Stimulated activated naive CD8-positive, alpha-beta T cell treated with anti-CD3 and anti-CD28 coated beads, Interleukin-15, amount 100 ng/mL, for 72 hours (primary cell): ENCODE measurements at regions not wholly inside any gene's neighbourhood (a gene's known extent, or its start where the extent isn't known, plus 50 kb on each side); places are given as distances from the start of the nearest gene placed in this dataset.

Experiments used
- ATAC-seq: fragments of 150-1000 bp; cut with Tn5 transposase; 2 replicates; pipeline ENCODE4 v1.10.0; 2021; ENCODE audit warnings: mild to moderate bottlenecking, moderate library complexity
- DNase-seq, 2 donors: peaks; one replicate each; pipeline ENCODE4 v3.0.0; 2021 to 2022
- H3K27ac Mint-ChIP-seq, 2 donors: one replicate each; pipeline ENCODE4 v1.8.0; 2022; ENCODE audit warnings: mild to moderate bottlenecking in 2 of 2, mixed read lengths in 2 of 2, moderate library complexity in 2 of 2
- H3K27me3 Mint-ChIP-seq: one replicate; pipeline ENCODE4 v1.8.0; 2022; ENCODE audit warnings: mixed read lengths
- H3K4me1 Mint-ChIP-seq: one replicate; pipeline ENCODE4 v1.8.0; 2022; ENCODE audit warnings: mild to moderate bottlenecking, mixed read lengths
- H3K4me3 Mint-ChIP-seq, 2 donors: one replicate each; pipeline ENCODE4 v1.8.0; 2022; ENCODE audit warnings: mild to moderate bottlenecking in 2 of 2, mixed read lengths in 2 of 2, moderate library complexity in 1 of 2
- H3K9me3 Mint-ChIP-seq, 2 donors: one replicate each; pipeline ENCODE4 v1.8.0; 2022; ENCODE audit warnings: mixed read lengths in 2 of 2

DNA sequence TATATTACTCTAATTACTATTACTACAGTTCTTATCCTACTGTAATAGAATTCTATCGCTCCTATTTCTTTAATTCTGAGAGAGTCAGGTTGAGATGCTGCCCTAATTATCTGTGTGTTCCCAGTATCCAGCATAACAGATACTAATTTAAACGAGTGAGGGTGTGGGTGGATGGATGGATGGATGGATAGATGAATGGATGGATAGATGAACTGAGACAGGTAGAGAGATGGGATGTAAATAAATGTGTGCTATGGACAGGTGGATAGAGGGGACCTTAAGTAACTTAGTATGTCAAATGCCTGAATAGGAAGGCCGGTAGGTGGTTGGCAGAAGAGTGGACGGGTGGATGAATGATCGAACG is 143.6 kb upstream of the ADRA1B start:
- Mint-ChIP-seq H3K27ac (no peak overlapping the region), H3K9me3 (no peaks in the 10 kb centered on the region), H3K27me3 (peaks cover 28% of the 10 kb centered on the region), H3K4me3 (peak overlapping the region; percentile 67 to 77), H3K4me1 (peaks cover 35% of the 10 kb centered on the region)
- ATAC-seq (no peak), DNase-seq (no peak)

DNA sequence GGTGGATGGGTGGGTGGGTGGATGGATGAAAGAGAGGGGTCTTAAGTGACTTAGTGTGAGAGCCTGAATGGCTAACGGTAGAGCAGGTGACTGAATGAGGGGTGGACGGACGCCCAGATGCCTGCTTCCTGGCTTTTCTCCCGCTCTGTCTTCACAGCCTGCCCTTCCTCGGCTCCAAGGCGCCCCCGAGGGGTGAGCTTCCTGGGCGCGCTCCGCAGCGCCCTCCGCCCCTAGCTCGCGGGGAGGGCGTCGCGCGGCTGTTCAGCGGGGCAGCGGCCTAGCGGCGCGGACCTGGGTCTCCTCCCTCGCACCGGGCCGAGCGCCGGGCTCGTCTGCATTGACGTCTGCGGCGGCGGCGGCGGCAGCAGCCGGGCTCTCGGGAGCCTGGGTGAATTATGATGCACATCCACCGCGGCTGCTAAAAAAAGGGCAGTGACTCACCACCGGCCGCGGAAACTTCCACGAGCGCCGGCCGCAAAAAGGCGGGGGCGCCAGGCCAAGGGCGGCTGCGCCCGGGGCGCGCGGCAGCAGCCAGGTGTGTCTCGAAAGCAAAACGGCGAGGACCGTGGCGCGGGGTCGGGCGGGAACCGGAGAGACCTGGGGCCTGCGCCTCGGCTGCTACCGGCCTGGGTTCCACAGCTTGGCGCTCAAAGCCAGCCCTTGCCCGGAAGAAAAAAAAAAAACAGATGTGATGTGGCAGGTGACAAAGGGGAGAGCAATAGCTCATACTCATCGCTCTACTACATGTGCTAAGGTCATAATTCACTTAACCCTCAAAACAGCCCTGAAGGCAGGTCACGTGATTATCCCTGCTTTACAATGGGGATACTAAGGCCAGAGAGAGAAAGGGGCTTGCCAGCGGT is 143.0 kb upstream of the ADRA1B start:
- peak overlapping the region; percentile 67 to 77 for H3K4me3 Mint-ChIP-seq
- peaks cover 28% of the 10 kb centered on the region for H3K27me3 Mint-ChIP-seq
- H3K9me3 Mint-ChIP-seq, result no peaks in the 10 kb centered on the region
- DNase-seq (peak; percentile 82 to 88), ATAC-seq (peak; percentile 94)
- peaks cover 35% of the 10 kb centered on the region for H3K4me1 Mint-ChIP-seq
- peak overlapping the region; percentile 40 to 48 for H3K27ac Mint-ChIP-seq

DNA sequence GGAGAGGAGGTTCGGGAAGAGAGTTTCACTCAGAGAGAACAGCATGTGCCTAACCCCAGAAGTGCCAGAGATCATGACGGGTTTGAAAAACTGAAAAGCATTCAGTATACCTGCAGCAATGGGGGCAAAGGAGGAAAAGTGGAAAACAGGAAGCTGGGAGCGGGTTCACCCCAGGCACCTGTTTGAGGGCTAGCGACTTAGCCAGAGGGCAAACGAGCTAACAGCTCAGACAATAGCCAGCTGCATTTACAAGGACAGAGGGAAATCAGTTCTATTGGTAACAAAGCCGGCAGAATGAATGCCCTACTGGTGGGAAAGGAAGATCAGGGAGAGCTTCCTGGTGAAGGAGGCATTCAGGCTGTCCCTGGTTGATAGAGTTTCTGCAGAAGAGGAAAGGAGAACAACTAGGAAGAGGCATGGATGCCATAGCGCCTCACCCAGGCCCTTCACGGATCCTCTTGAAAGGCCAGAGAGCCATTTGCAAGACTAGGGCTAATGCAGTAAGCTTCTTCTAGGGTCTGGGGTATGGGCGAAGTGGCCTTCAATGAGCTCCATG is 141.7 kb upstream of the ADRA1B start:
- Mint-ChIP-seq H3K4me1 (peaks cover 40% of the 10 kb centered on the region), H3K27me3 (peaks cover 28% of the 10 kb centered on the region), H3K27ac (no peak overlapping the region), H3K9me3 (no peaks in the 10 kb centered on the region), H3K4me3 (no peak overlapping the region)
- no peak for ATAC-seq
- DNase-seq, result no peak

DNA sequence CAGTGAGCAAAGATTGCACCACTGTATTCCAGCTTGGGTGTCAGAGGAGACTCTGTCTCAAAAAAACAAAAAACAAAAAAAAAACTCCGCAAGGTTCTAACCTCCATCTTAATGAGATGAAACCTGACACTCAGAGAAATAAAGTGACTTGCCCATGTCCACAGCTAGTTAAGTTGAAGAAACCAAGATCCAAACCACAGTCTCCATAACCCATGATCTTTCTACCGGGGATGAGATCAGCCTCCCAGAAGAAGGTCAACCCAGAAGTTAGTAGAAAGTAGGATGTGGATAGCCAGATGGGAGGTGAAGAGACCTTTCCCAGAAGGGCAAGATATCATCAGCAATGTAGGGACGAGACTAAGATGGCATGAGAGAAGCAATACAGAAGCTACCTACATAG is 140.4 kb upstream of the ADRA1B start:
- H3K27ac Mint-ChIP-seq, result no peak overlapping the region
- H3K4me1 Mint-ChIP-seq, result peaks cover 40% of the 10 kb centered on the region
- H3K4me3 Mint-ChIP-seq, result no peak overlapping the region
- H3K9me3 Mint-ChIP-seq, result no peaks in the 10 kb centered on the region
- no peak for ATAC-seq
- H3K27me3 Mint-ChIP-seq, result peaks cover 28% of the 10 kb centered on the region
- DNase-seq, result no peak

- Mint-ChIP-seq H3K4me1 (peaks cover 51% of the 10 kb centered on the region), H3K27me3 (peaks cover 28% of the 10 kb centered on the region), H3K27ac (no peak overlapping the region), H3K9me3 (no peaks in the 10 kb centered on the region), H3K4me3 (no peak overlapping the region)
- ATAC-seq (no peak), DNase-seq (no peak)
Observed at GRCh38 chr5:159777049-159777660, 139.1 kb upstream of the ADRA1B start.

DNA sequence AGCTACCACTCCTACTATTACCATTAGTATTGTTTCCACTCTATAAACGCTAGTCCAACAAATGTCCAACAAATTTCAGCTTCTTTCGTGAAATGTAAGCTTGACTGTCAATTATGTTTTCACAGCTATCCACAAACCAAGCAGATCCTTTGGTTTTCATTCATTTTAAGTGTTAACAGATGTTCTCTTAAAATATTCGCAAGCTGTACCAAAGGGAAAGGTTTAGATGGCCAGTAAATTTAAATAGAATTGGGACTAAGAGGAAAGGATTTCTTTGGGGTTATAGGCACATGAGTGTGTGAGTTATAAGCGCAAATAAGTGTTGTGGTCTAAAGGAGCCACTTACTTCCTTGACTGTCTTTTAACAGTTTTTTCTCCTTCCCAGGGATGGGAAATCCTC is 136.8 kb upstream of the ADRA1B start:
- no peak overlapping the region for H3K27ac Mint-ChIP-seq
- H3K4me1 Mint-ChIP-seq, result peaks cover 35% of the 10 kb centered on the region
- no peak for DNase-seq

DNA sequence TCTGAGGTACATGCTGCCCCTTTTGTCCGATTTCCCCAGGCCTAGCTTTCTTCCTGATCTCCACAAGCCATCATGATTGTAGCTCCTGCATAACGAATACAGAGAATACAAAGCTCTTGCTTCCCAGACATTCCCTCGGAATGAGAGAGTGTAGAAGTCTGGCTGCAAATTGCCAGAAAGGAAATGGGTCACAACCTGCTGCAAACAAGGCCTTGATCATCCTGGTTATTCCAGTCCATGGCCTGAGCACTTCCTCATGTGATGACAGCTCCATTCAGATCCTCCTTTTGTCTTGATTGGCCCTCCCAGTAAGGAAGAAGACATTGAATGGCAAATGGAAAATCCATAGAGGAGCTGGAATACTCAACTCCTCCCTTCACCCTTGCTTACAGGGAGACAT is 136.0 kb upstream of the ADRA1B start:
- Mint-ChIP-seq H3K9me3 (no peaks in the 10 kb centered on the region), H3K27ac (peak overlapping the region in 1 of 2 donors; percentile 19), H3K4me3 (no peak overlapping the region), H3K27me3 (peaks cover 11% of the 10 kb centered on the region), H3K4me1 (peaks cover 31% of the 10 kb centered on the region)
- ATAC-seq, result no peak
- DNase-seq, result no peak

More for the DNA sequence above, 136.8 kb upstream of the ADRA1B start:
- Mint-ChIP-seq H3K27me3 (peaks cover 19% of the 10 kb centered on the region), H3K4me3 (no peak overlapping the region), H3K9me3 (no peaks in the 10 kb centered on the region)
- ATAC-seq, result no peak

- Mint-ChIP-seq H3K27ac (no peak overlapping the region), H3K9me3 (no peaks in the 10 kb centered on the region), H3K27me3 (peaks cover 20% of the 10 kb centered on the region), H3K4me1 (peaks cover 22% of the 10 kb centered on the region), H3K4me3 (peak overlapping the region in 1 of 2 donors; percentile 31)
- no peak for ATAC-seq
- DNase-seq, result no peak
Observed at GRCh38 chr5:159781626-159782157, 134.6 kb upstream of the ADRA1B start.

DNA sequence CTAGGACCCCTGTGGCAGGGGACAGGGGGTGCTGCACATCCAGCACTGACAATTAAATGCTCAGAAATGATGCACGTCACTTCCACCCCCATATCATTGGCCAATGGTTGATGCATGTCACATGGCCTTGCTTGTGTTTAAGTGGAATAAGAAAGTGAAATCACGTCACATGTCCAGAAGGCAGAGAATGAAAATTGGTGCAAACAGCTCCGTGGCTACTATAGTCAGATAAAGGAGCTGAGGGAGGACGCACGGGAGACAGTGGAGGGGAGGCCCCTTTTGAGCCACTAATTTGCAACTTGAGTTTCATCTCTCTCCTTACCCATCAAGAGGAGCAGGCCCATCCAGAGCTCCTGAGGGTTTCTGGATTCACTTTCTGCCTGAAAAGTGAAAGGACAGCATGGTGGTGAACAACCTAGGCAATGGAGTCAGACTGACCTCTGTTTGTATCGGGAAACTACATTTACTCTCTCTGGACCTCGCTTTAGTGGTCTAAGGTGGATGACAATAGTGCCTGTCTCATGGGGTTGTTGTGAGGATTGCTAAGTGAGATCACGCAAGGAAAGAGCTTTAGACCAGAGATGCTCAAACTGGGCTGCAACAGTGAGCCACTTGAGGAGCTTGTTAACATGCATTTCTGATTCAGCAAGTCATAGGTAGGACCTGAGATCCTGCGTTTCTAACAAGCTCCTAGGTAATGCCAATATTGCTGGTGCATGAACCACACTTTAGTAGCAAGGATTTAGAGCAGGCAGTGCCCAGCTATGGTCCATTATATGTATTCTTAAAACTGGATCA is 133.9 kb upstream of the ADRA1B start:
- DNase-seq, result no peak
- ATAC-seq, result peak; percentile 68

GRCh38 chr5:159782995-159783300 is 133.3 kb upstream of the ADRA1B start:
- H3K27me3 Mint-ChIP-seq, result peaks cover 21% of the 10 kb centered on the region
- no peak overlapping the region for H3K4me3 Mint-ChIP-seq
- peaks cover 22% of the 10 kb centered on the region for H3K4me1 Mint-ChIP-seq
- H3K27ac Mint-ChIP-seq, result no peak overlapping the region
- H3K9me3 Mint-ChIP-seq, result no peaks in the 10 kb centered on the region
- no peak for DNase-seq
- ATAC-seq, result no peak

More for the DNA sequence above, 133.9 kb upstream of the ADRA1B start:
- Mint-ChIP-seq H3K4me3 (peak overlapping the region in 1 of 2 donors; percentile 31), H3K27me3 (peaks cover 21% of the 10 kb centered on the region), H3K9me3 (no peaks in the 10 kb centered on the region), H3K27ac (no peak overlapping the region), H3K4me1 (peaks cover 22% of the 10 kb centered on the region)

GRCh38 chr5:159783726-159784247 is 132.5 kb upstream of the ADRA1B start:
- Mint-ChIP-seq H3K4me1 (peaks cover 20% of the 10 kb centered on the region), H3K27me3 (peaks cover 21% of the 10 kb centered on the region), H3K4me3 (no peak overlapping the region), H3K27ac (no peak overlapping the region), H3K9me3 (no peaks in the 10 kb centered on the region)
- ATAC-seq, result no peak
- no peak for DNase-seq

- DNase-seq (no peak), ATAC-seq (no peak)
- Mint-ChIP-seq H3K9me3 (no peaks in the 10 kb centered on the region), H3K4me1 (peaks cover 16% of the 10 kb centered on the region), H3K27me3 (peaks cover 21% of the 10 kb centered on the region), H3K4me3 (no peak overlapping the region), H3K27ac (no peak overlapping the region)
Observed at GRCh38 chr5:159784993-159785392, 131.3 kb upstream of the ADRA1B start.

- Mint-ChIP-seq H3K9me3 (no peaks in the 10 kb centered on the region), H3K27me3 (peaks cover 21% of the 10 kb centered on the region), H3K4me1 (peaks cover 16% of the 10 kb centered on the region), H3K4me3 (no peak overlapping the region), H3K27ac (no peak overlapping the region)
- no peak for ATAC-seq
- no peak for DNase-seq
Observed at GRCh38 chr5:159785656-159786055, 130.6 kb upstream of the ADRA1B start.

- Mint-ChIP-seq H3K4me1 (peaks cover 14% of the 10 kb centered on the region), H3K4me3 (no peak overlapping the region), H3K27ac (no peak overlapping the region), H3K9me3 (no peaks in the 10 kb centered on the region), H3K27me3 (peaks cover 21% of the 10 kb centered on the region)
- ATAC-seq, result no peak
- no peak for DNase-seq
Observed at GRCh38 chr5:159786201-159786600, 130.1 kb upstream of the ADRA1B start.
